Smooth muscle cell (in vitro differentiated cells): ENCODE measurements at regions not wholly inside any gene's neighbourhood (a gene's known extent, or its start where the extent isn't known, plus 50 kb on each side); places are given as distances from the start of the nearest gene placed in this dataset.

Experiments used
- DNase-seq: peaks from one replicate; lab custom pipeline; 2025; ENCODE audit not compliant: unreplicated experiment; lab: John Stamatoyannopoulos, UW
- H2AFZ ChIP-seq: fragments of 200-600 bp; sonication (generic); 2 replicates; pipeline ENCODE4 v1.6.0; 2016; ENCODE audit warnings: antibody characterized with exemption, low read depth, mild to moderate bottlenecking
- H3F3A ChIP-seq: fragments of 200-600 bp; sonication (generic); 2 replicates; pipeline ENCODE4 v1.6.0; 2017; ENCODE audit warnings: antibody characterized with exemption, low read depth
- H3K27ac ChIP-seq: fragments of 200-600 bp; sonication (generic); 2 replicates; pipeline ENCODE4 v1.5.1; 2016; ENCODE audit warnings: low read depth, mild to moderate bottlenecking
- H3K27me3 ChIP-seq: fragments of 200-600 bp; sonication (generic); 2 replicates; pipeline ENCODE4 v1.6.1; 2016; ENCODE audit warnings: low read depth, mild to moderate bottlenecking
- H3K36me3 ChIP-seq: fragments of 200-600 bp; sonication (generic); 2 replicates; pipeline ENCODE4 v1.5.1; 2016; ENCODE audit warnings: low read depth
- H3K4me1 ChIP-seq: fragments of 200-600 bp; sonication (generic); 2 replicates; pipeline ENCODE4 v1.5.1; 2016; ENCODE audit warnings: low read depth
- H3K4me2 ChIP-seq: fragments of 200-600 bp; sonication (generic); 2 replicates; pipeline ENCODE4 v1.6.0; 2016; ENCODE audit warnings: mild to moderate bottlenecking
- H3K4me3 ChIP-seq: fragments of 200-600 bp; sonication (generic); 2 replicates; pipeline ENCODE4 v1.5.1; 2016; ENCODE audit warnings: mild to moderate bottlenecking
- H3K79me2 ChIP-seq: fragments of 200-600 bp; sonication (generic); 2 replicates; pipeline ENCODE4 v1.6.0; 2016; ENCODE audit warnings: low read depth, mild to moderate bottlenecking
- H3K9ac ChIP-seq: fragments of 200-600 bp; sonication (generic); 2 replicates; pipeline ENCODE4 v1.6.0; 2016; ENCODE audit warnings: low read depth
- H3K9me3 ChIP-seq: fragments of 200-600 bp; sonication (generic); replicated peaks from 2 replicates; pipeline ENCODE4 v1.5.1; 2016; ENCODE audit warnings: low read depth
- H4K20me1 ChIP-seq: fragments of 200-600 bp; sonication (generic); 2 replicates; pipeline ENCODE4 v1.6.0; 2016; ENCODE audit warnings: low read depth
- CTCF ChIP-seq: fragments of 200-600 bp; sonication (generic); IDR thresholded peaks from 2 replicates; pipeline ENCODE4 v1.5.1; 2017; ENCODE audit warnings: borderline replicate concordance, mild to moderate bottlenecking, antibody characterized with exemption; ENCODE audit not compliant: insufficient read depth, poor library complexity, severe bottlenecking
- WGBS: methylation state at CpG from one replicate; pipeline ENCODE4 v1.1.7; 2016; ENCODE audit warnings: low lambda C conversion rate; 5-methylcytosine and 5-hydroxymethylcytosine counted together

GRCh38 chrX:64097891-64098290, 107.6 kb downstream of the AMER1 start:
- no peak overlapping the region for H3K4me3 ChIP-seq
- H3F3A ChIP-seq = no peaks in the 10 kb centered on the region
- H3K4me2 ChIP-seq = no peak overlapping the region
- H3K36me3 ChIP-seq = no peaks in the 10 kb centered on the region
- H3K27ac ChIP-seq = no peak overlapping the region
- DNase-seq = no peak
- H3K79me2 ChIP-seq = no peaks in the 10 kb centered on the region
- H3K4me1 ChIP-seq = no peaks in the 10 kb centered on the region
- H3K9me3 ChIP-seq = no peaks in the 10 kb centered on the region
- H2AFZ ChIP-seq = no peak overlapping the region
- no peaks in the 10 kb centered on the region for H3K27me3 ChIP-seq
- WGBS = 63% methylated on average over 2 of the region's 2 CpGs
- H4K20me1 ChIP-seq = no peaks in the 10 kb centered on the region
- TF ChIP-seq CTCF = no peak
- no peak overlapping the region for H3K9ac ChIP-seq

GRCh38 chrX:64093761-64094160, 111.7 kb downstream of the AMER1 start:
- Histone ChIP-seq H3K79me2 (no peaks in the 10 kb centered on the region), H2AFZ (no peak overlapping the region), H3K27me3 (no peaks in the 10 kb centered on the region), H3K4me2 (no peak overlapping the region), H3K36me3 (no peaks in the 10 kb centered on the region), H3K4me1 (no peaks in the 10 kb centered on the region), H3K9me3 (no peaks in the 10 kb centered on the region), H3K9ac (no peak overlapping the region), H3K27ac (no peak overlapping the region), H4K20me1 (no peaks in the 10 kb centered on the region), H3F3A (no peaks in the 10 kb centered on the region), H3K4me3 (no peak overlapping the region)
- DNase-seq = no peak
- WGBS = 13% methylated on average over 2 of the region's 2 CpGs
- peak; percentile 31 for TF ChIP-seq CTCF
